ENCODE measurements at regions not wholly inside any gene's neighbourhood (a gene's known extent, or its start where the extent isn't known, plus 50 kb on each side); places are given as distances from the start of the nearest gene placed in this dataset.

DNA sequence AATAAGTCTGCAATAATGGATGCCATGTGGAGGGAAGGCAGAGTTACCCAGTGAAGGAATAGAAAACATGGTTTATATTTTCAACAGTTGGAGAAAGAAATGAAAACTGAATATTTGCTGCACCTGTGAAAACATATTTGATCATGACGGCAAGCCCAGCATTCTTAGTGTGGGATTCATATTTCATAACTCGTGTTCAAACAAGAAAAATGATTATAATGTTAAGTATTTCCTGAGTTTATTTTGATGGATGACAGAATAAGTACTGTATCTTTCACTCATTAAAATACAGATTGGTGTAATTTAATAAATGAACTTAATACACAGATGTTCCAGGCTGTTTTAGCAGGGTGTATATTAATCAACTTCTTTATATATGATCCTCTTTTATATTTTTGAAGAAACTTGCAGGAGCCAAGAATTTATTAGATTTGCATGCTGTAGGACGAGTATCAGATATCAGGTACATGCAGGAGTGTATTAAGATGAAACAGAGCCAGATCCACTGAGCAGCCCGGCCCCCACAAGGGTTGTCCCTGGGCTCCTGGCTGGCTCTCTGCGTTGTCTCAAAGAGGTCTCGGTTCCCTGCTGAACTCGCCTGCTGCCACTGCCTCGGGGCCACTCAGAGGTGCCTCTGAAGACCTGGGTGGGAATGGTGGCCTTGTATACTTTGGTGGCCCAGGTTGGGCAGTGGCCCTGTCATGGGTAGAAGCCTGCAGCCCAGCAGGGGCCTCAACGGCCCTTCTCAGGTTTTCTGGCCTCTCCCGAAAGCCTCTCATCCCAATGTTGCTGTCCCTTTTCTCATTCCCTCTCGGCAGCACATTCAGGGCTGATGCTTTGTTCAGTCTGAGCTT, 95.0 kb upstream of the LDAH start:
- Histone ChIP-seq H3K4me3 (ENCODE audit: low read length) (no peak overlapping the region), H2AFZ (ENCODE audit: low read depth, low read length) (no peak overlapping the region), H3K9me3 (ENCODE audit: insufficient read depth, low read length) (no peaks in the 10 kb centered on the region), H3K27ac (ENCODE audit: low read length) (no peak overlapping the region), H3K79me2 (ENCODE audit: low read length) (no peaks in the 10 kb centered on the region), H3K27me3 (ENCODE audit: low read depth, low read length) (peaks cover 6% of the 10 kb centered on the region), H3K9ac (ENCODE audit: low read length) (no peak overlapping the region), H3K36me3 (replicated peaks; ENCODE audit: low read depth, low read length) (no peaks in the 10 kb centered on the region), H3K4me1 (ENCODE audit: low read length) (no peaks in the 10 kb centered on the region), H4K20me1 (ENCODE audit: insufficient read depth, low read length) (no peaks in the 10 kb centered on the region), H3K4me2 (ENCODE audit: low read length) (no peak overlapping the region)
- TF ChIP-seq CTCF (IDR thresholded peaks at IDR 0.05; ENCODE audit: low read depth, low read length) = no peak
- no peak for TF ChIP-seq EZH2phosphoT487 (IDR thresholded peaks at IDR 0.05; ENCODE audit: low read depth)

DNA sequence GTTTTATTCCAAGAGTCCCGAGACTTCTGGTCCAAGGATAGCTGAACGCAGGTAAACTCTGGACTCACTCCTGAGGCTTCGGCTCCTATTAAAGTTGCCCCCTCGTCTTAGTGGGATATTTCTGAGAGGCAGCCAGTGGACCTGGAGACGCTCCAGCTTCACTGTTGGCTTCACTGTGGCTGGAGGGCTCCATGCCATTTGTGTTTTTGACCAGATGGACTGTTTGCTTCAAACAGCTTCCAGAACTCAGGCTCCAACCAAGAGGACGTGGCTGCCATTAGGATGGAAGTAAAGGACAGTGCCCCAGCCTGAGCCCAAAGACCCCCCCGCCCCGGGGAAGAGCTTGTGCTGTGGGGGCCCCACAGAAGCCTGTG, 94.4 kb upstream of the LDAH start:
- Histone ChIP-seq H3K79me2 (ENCODE audit: low read length) (no peaks in the 10 kb centered on the region), H3K4me3 (ENCODE audit: low read length) (no peak overlapping the region), H3K9me3 (ENCODE audit: insufficient read depth, low read length) (no peaks in the 10 kb centered on the region), H4K20me1 (ENCODE audit: insufficient read depth, low read length) (no peaks in the 10 kb centered on the region), H3K9ac (ENCODE audit: low read length) (no peak overlapping the region), H3K27me3 (ENCODE audit: low read depth, low read length) (peaks cover 6% of the 10 kb centered on the region), H3K27ac (ENCODE audit: low read length) (no peak overlapping the region), H3K4me1 (ENCODE audit: low read length) (no peaks in the 10 kb centered on the region), H3K36me3 (replicated peaks; ENCODE audit: low read depth, low read length) (no peaks in the 10 kb centered on the region), H2AFZ (ENCODE audit: low read depth, low read length) (no peak overlapping the region), H3K4me2 (ENCODE audit: low read length) (no peak overlapping the region)
- TF ChIP-seq CTCF (IDR thresholded peaks at IDR 0.05; ENCODE audit: low read depth, low read length) = no peak
- no peak for TF ChIP-seq EZH2phosphoT487 (IDR thresholded peaks at IDR 0.05; ENCODE audit: low read depth)

DNA sequence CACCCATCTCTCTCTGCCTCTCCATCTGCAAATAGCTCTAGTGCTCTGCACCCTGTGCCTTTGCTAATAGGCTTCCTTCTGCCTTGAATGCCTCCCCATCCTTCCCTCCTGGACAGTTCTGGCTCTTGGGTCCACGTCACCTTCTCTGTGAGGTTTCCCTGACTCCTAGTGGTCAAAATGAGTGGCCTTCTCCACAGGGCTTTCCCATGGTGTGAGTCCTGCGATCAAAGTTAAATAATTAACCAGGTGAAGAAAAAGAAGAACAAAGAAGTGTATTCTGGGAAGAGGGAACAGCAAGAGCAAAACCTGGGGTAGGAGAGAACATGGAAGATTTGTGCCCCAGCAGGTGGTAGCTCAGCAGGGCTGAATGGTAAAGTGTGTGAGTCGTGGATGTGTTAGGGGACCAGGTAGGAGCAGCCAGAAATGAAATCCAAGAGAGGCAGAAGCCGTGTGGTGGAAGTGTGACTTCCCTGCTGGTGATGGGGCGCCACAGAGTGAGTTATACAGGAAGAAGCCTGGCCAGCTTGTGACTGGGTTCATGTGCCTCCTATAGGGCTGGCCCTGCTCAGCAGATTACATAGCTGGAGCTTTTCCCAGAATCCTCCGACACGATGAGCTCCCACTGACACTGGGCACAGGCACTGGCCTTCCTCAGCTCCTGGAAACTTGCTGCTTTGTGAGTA, 93.8 kb upstream of the LDAH start:
- peaks cover 6% of the 10 kb centered on the region for H3K27me3 ChIP-seq (ENCODE audit: low read depth, low read length)
- no peak overlapping the region for H3K4me2 ChIP-seq (ENCODE audit: low read length)
- H3K4me1 ChIP-seq (ENCODE audit: low read length) = no peaks in the 10 kb centered on the region
- no peaks in the 10 kb centered on the region for H3K79me2 ChIP-seq (ENCODE audit: low read length)
- no peak overlapping the region for H3K4me3 ChIP-seq (ENCODE audit: low read length)
- no peak overlapping the region for H3K9ac ChIP-seq (ENCODE audit: low read length)
- H3K9me3 ChIP-seq (ENCODE audit: insufficient read depth, low read length) = no peaks in the 10 kb centered on the region
- no peaks in the 10 kb centered on the region for H4K20me1 ChIP-seq (ENCODE audit: insufficient read depth, low read length)
- no peak overlapping the region for H3K27ac ChIP-seq (ENCODE audit: low read length)
- H3K36me3 ChIP-seq (replicated peaks; ENCODE audit: low read depth, low read length) = no peaks in the 10 kb centered on the region
- H2AFZ ChIP-seq (ENCODE audit: low read depth, low read length) = no peak overlapping the region
- peak; percentile 14; the same call in 1 of the 2 replicates for TF ChIP-seq CTCF (IDR thresholded peaks at IDR 0.05; ENCODE audit: low read depth, low read length)
- no peak for TF ChIP-seq EZH2phosphoT487 (IDR thresholded peaks at IDR 0.05; ENCODE audit: low read depth)

DNA sequence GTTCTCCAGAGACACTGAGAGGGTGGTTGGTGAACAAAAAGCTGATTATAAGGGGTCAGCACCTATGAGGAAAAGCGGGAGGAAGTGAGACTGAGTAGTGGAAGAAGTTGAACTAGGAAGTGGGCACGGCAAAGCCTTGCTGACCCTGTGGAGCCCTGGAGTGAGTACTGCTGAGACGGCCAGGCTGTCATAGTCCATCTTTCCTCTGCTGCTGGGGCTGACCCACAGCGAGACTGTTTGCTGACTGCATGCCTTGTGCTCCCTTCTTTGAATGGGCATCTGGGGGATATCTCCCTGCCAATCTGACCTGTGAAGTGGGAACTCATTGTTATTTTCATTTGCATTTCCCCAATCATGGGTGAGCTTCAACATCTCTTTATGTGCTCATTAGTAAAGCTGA, 92.4 kb upstream of the LDAH start:
- H3K4me1 ChIP-seq (ENCODE audit: low read length) = no peaks in the 10 kb centered on the region
- no peaks in the 10 kb centered on the region for H3K36me3 ChIP-seq (replicated peaks; ENCODE audit: low read depth, low read length)
- no peak overlapping the region for H3K27ac ChIP-seq (ENCODE audit: low read length)
- no peaks in the 10 kb centered on the region for H3K9me3 ChIP-seq (ENCODE audit: insufficient read depth, low read length)
- peaks cover 6% of the 10 kb centered on the region for H3K27me3 ChIP-seq (ENCODE audit: low read depth, low read length)
- TF ChIP-seq CTCF (IDR thresholded peaks at IDR 0.05; ENCODE audit: low read depth, low read length) = no peak
- no peak for TF ChIP-seq EZH2phosphoT487 (IDR thresholded peaks at IDR 0.05; ENCODE audit: low read depth)
- no peaks in the 10 kb centered on the region for H4K20me1 ChIP-seq (ENCODE audit: insufficient read depth, low read length)
- no peak overlapping the region for H3K4me3 ChIP-seq (ENCODE audit: low read length)
- H2AFZ ChIP-seq (ENCODE audit: low read depth, low read length) = no peak overlapping the region
- H3K9ac ChIP-seq (ENCODE audit: low read length) = no peak overlapping the region
- H3K79me2 ChIP-seq (ENCODE audit: low read length) = no peaks in the 10 kb centered on the region
- H3K4me2 ChIP-seq (ENCODE audit: low read length) = no peak overlapping the region
